ENCODE measurements at regions not wholly inside any gene's neighbourhood (a gene's known extent, or its start where the extent isn't known, plus 50 kb on each side); places are given as distances from the start of the nearest gene placed in this dataset.
A peak's percentile ranks its signal among the peaks of the same experiment; 100 is the strongest.

GRCh38 chr1:4017636-4018365, 117.7 kb upstream of the C1orf174 start:
- no peak for DNase-seq

DNA sequence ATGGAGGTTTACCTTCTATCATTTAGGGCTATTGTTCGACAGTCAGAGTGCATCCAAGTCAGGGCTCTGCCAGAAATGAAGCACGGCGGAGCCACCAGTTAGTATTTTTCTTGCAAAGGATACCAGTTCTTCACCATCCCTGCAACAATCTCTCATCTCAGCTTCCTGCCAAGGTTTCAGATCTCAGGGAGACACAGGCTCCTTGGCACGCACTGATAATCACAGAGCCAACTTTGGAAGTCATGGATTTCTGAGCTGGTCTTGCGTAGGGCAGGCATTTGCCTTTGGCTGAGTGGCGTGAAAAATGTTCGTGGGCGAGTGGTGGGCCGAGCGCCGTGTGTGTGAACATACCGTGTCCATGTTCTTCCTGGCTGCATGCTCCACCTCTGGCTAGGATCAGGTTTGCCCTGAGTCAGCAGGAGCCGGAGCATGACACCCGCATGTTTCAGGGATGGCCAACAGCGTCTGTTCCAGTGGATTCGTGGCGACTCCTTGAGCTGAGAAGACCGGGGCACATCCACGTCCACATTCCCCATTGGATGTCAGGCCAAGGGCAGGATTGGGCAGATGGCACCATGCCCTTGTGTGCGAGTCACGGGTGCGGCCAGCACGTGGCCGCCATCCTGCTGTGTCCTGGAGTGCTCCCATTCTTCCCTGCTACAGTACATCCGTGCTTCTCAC, 118.5 kb upstream of the C1orf174 start:
- DNase-seq: no peak

- no peak for DNase-seq
Observed at GRCh38 chr1:4019147-4019521, 119.1 kb upstream of the C1orf174 start.

DNA sequence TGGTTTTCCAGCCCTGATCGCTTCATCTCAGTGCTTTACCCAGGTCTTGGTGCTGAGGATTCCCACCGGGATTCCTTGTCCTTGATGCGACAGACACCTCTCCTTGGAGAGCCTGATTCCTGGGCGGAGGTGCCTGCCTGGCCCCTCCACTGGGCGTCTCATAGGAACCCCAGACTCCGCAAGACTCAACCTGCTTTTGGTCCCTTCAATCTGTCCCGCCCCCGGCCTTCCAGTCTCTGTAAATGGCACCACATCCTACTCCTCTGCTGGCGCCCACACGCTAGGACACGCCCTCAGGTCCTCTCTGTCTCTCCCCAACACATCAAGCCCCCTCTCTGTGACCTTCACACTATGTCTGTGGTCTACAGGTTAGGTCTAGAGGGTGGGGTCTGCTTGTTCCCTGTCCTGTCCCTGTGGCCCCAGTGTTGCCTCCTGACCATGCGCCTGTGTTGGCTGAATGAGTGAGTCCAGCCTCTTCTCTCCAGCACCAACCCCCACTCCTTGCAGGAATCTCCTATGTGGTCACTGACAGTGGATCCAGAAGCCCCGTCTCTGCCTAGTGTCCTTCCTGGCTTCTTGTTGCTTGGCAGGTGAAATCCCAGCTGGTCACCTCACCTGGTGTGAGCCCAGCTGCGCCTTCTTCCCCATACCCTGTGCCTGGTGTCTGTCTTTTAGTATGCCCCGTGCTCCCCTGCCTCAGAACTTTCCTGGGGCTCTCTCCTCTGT, 119.7 kb upstream of the C1orf174 start:
- DNase-seq: no peak

- no peak for DNase-seq
Observed at GRCh38 chr1:4020449-4020848, 120.4 kb upstream of the C1orf174 start.

- no peak for DNase-seq
Observed at GRCh38 chr1:4021136-4021973, 121.3 kb upstream of the C1orf174 start.

DNA sequence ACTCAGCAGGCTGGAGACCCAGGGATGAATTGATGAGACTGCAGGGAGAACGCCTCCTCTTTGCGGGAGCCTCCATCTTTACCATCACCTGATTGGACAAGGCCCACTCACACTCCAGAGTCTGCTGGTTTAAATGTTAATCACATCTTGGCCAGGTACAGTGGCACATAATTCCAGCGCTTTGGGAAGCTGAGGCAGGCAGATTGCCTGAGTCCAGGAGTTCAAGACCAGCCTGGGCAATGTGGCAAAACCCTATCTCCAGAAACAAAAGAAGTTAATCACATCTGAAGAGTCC, 121.8 kb upstream of the C1orf174 start:
- DNase-seq: no peak

- DNase-seq: no peak
Observed at GRCh38 chr1:4022715-4023114, 122.6 kb upstream of the C1orf174 start.

DNA sequence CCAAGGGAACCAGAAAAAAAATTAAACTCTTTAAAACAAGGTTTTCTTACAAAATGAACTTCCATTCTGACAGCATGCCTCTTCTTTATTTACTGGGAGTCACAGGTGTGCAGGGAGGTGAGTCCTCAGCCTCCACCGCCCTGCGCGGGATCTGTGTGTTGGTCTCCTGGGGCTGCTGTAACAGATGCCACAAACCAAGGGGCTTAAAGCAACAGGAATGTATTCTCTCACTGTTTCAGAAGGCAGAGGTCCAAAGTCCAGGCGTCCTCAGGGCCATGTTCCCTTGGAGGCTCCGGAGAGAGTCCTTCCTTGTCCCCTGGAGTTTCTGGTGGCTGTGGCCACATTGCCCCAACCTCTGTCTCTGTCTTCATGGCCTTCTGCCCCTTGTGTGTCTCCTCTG, 123.6 kb upstream of the C1orf174 start:
- DNase-seq: no peak

GRCh38 chr1:4024811-4025210, 124.7 kb upstream of the C1orf174 start:
- no peak for DNase-seq

DNA sequence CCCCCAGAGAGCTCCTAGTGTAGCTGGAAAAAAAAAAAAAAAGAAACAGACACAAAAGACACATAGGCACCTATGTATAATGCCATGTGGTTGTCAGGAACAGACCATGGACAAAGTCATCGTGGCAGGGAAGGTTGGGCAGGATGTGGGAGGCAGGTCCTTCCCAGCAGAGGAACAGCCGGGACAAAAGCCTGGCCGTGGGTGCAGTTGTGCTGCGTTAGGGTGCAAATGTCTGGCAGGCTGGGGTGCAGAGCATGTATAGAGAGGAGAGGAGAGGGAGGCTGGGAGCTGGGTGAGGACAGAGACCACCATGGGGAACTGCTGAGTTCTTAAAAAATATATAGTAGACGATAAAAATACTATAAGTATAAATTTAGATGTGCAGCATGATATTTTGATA, 125.7 kb upstream of the C1orf174 start:
- no peak for DNase-seq

- DNase-seq: peak in 1 of 3 experiments; percentile 6
Observed at GRCh38 chr1:4027008-4027407, 126.9 kb upstream of the C1orf174 start.

GRCh38 chr1:4027492-4028138, 127.5 kb upstream of the C1orf174 start:
- DNase-seq: no peak

DNA sequence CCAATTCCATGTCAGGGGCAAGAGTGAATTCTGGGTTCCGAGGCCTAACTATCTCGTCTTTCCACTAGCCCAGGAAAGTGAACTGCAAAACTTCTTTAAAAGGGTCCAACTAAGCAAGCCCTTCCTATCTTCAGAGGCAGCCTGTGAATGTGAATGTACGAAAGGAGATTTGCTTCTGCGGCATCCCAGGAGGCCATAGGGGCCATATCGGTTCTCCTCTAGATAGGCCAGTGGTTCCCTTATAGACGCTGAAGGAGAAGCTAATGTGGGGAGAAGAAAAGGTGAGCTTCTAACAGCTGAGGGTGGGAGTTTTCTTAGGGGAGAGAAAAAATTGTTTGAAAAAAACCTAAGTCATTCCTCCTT, 128.0 kb upstream of the C1orf174 start:
- DNase-seq: no peak

DNA sequence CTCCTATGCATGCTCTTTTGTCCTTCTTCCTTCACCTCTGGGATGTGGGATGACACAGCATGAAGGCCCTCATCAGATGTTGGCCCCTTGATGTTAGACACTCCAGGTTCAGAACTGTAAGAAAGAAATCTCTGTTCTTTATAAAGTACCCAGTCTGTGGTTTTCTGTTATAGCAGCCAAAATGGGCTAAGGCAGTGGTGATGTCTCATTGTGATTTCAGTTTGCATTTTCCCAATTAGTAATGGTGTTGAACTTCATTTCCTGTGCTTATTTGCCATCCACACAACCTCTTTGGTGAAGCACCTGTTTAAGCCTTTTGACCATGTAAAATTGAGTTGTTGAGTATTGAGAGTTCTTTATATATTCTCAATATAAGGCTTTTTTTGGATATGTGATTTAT, 129.3 kb upstream of the C1orf174 start:
- DNase-seq: no peak

GRCh38 chr1:4032571-4032970, 132.5 kb upstream of the C1orf174 start:
- DNase-seq: no peak

- no peak for DNase-seq
Observed at GRCh38 chr1:4033129-4033676, 133.1 kb upstream of the C1orf174 start.

- DNase-seq: no peak
Observed at GRCh38 chr1:4033713-4034112, 133.6 kb upstream of the C1orf174 start.

GRCh38 chr1:4034318-4034887, 134.3 kb upstream of the C1orf174 start:
- no peak for DNase-seq

- peak in 1 of 3 experiments; percentile 25 for DNase-seq
Observed at GRCh38 chr1:4044967-4045366, 144.9 kb upstream of the C1orf174 start.

- DNase-seq: no peak
Observed at GRCh38 chr1:4045397-4046010, 145.4 kb upstream of the C1orf174 start.

Measured in NCI-H1417 (cell line).